Right lobe of liver (tissue), 4 donors: ENCODE measurements at regions not wholly inside any gene's neighbourhood (a gene's known extent, or its start where the extent isn't known, plus 50 kb on each side); places are given as distances from the start of the nearest gene placed in this dataset.

ENCODE experiments used
- POLR2A ChIP-seq: fragments of 450-650 bp; IDR thresholded peaks from one replicate; pipeline ENCODE4 v1.6.1; 2017; ENCODE audit warnings: antibody characterized with exemption, mild to moderate bottlenecking
- TF ChIP-seq, protein P1 (sequence below), 4 donors: fragments of 200-600 bp in 3 of 4; fragments of 450-650 bp in 1 of 4; IDR thresholded peaks; one replicate each; pipeline versions ENCODE4 v1.5.1 to v1.8.0; 2016 to 2022; ENCODE audit warnings: antibody characterized with exemption in 4 of 4, mild to moderate bottlenecking in 2 of 4
- donor health status: DM: no; HTN: no; CAD: no.
- donor health status: DM: no; HTN: no; CAD: no.
- donor health status: DM: no; HTN: yes; CAD: no.

- TF ChIP-seq, protein P1, sequence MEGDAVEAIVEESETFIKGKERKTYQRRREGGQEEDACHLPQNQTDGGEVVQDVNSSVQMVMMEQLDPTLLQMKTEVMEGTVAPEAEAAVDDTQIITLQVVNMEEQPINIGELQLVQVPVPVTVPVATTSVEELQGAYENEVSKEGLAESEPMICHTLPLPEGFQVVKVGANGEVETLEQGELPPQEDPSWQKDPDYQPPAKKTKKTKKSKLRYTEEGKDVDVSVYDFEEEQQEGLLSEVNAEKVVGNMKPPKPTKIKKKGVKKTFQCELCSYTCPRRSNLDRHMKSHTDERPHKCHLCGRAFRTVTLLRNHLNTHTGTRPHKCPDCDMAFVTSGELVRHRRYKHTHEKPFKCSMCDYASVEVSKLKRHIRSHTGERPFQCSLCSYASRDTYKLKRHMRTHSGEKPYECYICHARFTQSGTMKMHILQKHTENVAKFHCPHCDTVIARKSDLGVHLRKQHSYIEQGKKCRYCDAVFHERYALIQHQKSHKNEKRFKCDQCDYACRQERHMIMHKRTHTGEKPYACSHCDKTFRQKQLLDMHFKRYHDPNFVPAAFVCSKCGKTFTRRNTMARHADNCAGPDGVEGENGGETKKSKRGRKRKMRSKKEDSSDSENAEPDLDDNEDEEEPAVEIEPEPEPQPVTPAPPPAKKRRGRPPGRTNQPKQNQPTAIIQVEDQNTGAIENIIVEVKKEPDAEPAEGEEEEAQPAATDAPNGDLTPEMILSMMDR (IDR thresholded peaks at IDR 0.05): no peak
- TF ChIP-seq POLR2A: no peak
Measured at GRCh38 chr2:106956416-106956815, 70.4 kb upstream of the ST6GAL2 start.
